HEK293T (cell line): ENCODE measurements at regions not wholly inside any gene's neighbourhood (a gene's known extent, or its start where the extent isn't known, plus 50 kb on each side); places are given as distances from the start of the nearest gene placed in this dataset.

Source experiments
- CTCF ChIA-PET: fragments of 350-600 bp; formaldehyde crosslinking; extraction: SDS; loops from one replicate; lab custom pipeline; 2021; ENCODE audit warnings: antibody characterized with exemption, inconsistent platforms; lab: Yijun Ruan, JAX
- POLR2A ChIA-PET: fragments of 350-600 bp; formaldehyde crosslinking; extraction: SDS; loops from one replicate; lab custom pipeline; 2020; ENCODE audit warnings: antibody characterized with exemption, inconsistent platforms; lab: Yijun Ruan, JAX
- DNase-seq: peaks from one replicate; pipeline ENCODE4 v3.0.0; 2012; ENCODE audit warnings: mixed read lengths; ENCODE audit errors: extremely low spot score
- ARNT ChIP-seq: fragments of 450-650 bp; IDR thresholded peaks from 2 replicates; pipeline ENCODE4 v1.6.1; 2017; ENCODE audit warnings: mild to moderate bottlenecking
- BHLHE40 ChIP-seq: fragments of 450-650 bp; IDR thresholded peaks from 2 replicates; pipeline ENCODE4 v1.6.1; 2016; ENCODE audit warnings: mild to moderate bottlenecking, moderate library complexity, borderline replicate concordance
- CTBP1 ChIP-seq: fragments of 450-650 bp; IDR thresholded peaks from 2 replicates; pipeline ENCODE4 v1.6.1; 2016; ENCODE audit warnings: borderline replicate concordance
- ELF4 ChIP-seq: fragments of 450-650 bp; IDR thresholded peaks from 2 replicates; pipeline ENCODE4 v1.6.1; 2017; ENCODE audit warnings: antibody characterized with exemption
- FOXA1 ChIP-seq: fragments of 450-650 bp; IDR thresholded peaks from 2 replicates; pipeline ENCODE4 v1.6.1; 2016; ENCODE audit warnings: mild to moderate bottlenecking
- FOXK2 ChIP-seq: fragments of 450-650 bp; IDR thresholded peaks from 2 replicates; pipeline ENCODE4 v1.6.1; 2016; ENCODE audit warnings: mild to moderate bottlenecking
- FOXM1 ChIP-seq: fragments of 450-650 bp; IDR thresholded peaks from 2 replicates; pipeline ENCODE4 v1.6.1; 2017; ENCODE audit warnings: mild to moderate bottlenecking, borderline replicate concordance
- HDGF ChIP-seq: fragments of 450-650 bp; IDR thresholded peaks from 2 replicates; pipeline ENCODE4 v1.6.1; 2017; ENCODE audit warnings: antibody characterized with exemption, borderline replicate concordance
- L3MBTL2 ChIP-seq: fragments of 450-650 bp; conservative IDR thresholded peaks from 2 replicates; pipeline ENCODE4 v1.6.1; 2016; ENCODE audit warnings: mild to moderate bottlenecking
- LEF1 ChIP-seq: fragments of 450-650 bp; IDR thresholded peaks from 2 replicates; pipeline ENCODE4 v1.6.1; 2017; ENCODE audit warnings: mild to moderate bottlenecking, borderline replicate concordance
- NFRKB ChIP-seq: fragments of 450-650 bp; IDR thresholded peaks from 2 replicates; pipeline ENCODE4 v1.6.1; 2016; ENCODE audit warnings: mild to moderate bottlenecking, moderate library complexity
- SP1 ChIP-seq: fragments of 450-650 bp; IDR thresholded peaks from 2 replicates; pipeline ENCODE4 v1.6.1; 2017
- SUZ12 ChIP-seq: fragments of 450-650 bp; IDR thresholded peaks from 2 replicates; pipeline ENCODE4 v1.6.1; 2016; ENCODE audit warnings: mild to moderate bottlenecking
- TARDBP ChIP-seq: fragments of 450-650 bp; IDR thresholded peaks from 2 replicates; pipeline ENCODE4 v1.6.1; 2016
- ZNF384 ChIP-seq: fragments of 450-650 bp; IDR thresholded peaks from 2 replicates; pipeline ENCODE4 v1.6.1; 2016
- TF ChIP-seq, protein P1 (sequence below): fragments of 450-650 bp; IDR thresholded peaks from 2 replicates; pipeline ENCODE4 v1.6.1; 2016

- CTCF ChIA-PET: no interaction called here
- POLR2A ChIA-PET: no interaction called here
- DNase-seq: no peak
- TF ChIP-seq CTBP1: no peak
- TF ChIP-seq BHLHE40: no peak
- no peak for TF ChIP-seq HDGF
- no peak for TF ChIP-seq FOXM1
- no peak for TF ChIP-seq ZNF384
These were observed 110.5 kb downstream of the CEBPB start for GRCh38 chr20:50301165-50301564.

- CTCF ChIA-PET: no interaction called here
- TF ChIP-seq BHLHE40: no peak
- TF ChIP-seq ZNF384: no peak
- TF ChIP-seq, protein P1, sequence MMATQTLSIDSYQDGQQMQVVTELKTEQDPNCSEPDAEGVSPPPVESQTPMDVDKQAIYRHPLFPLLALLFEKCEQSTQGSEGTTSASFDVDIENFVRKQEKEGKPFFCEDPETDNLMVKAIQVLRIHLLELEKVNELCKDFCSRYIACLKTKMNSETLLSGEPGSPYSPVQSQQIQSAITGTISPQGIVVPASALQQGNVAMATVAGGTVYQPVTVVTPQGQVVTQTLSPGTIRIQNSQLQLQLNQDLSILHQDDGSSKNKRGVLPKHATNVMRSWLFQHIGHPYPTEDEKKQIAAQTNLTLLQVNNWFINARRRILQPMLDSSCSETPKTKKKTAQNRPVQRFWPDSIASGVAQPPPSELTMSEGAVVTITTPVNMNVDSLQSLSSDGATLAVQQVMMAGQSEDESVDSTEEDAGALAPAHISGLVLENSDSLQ: no peak
- no peak for TF ChIP-seq CTBP1
- no peak for TF ChIP-seq NFRKB
- TF ChIP-seq FOXK2: no peak
- no peak for TF ChIP-seq FOXM1
- TF ChIP-seq L3MBTL2: no peak
- no peak for TF ChIP-seq LEF1
- TF ChIP-seq SP1: no peak
- TF ChIP-seq SUZ12: no peak
- TF ChIP-seq FOXA1: no peak
- TF ChIP-seq TARDBP: no peak
- TF ChIP-seq ARNT: no peak
- POLR2A ChIA-PET: no interaction called here
- no peak for DNase-seq
These were observed 111.1 kb downstream of the CEBPB start for GRCh38 chr20:50301712-50302111.

DNA sequence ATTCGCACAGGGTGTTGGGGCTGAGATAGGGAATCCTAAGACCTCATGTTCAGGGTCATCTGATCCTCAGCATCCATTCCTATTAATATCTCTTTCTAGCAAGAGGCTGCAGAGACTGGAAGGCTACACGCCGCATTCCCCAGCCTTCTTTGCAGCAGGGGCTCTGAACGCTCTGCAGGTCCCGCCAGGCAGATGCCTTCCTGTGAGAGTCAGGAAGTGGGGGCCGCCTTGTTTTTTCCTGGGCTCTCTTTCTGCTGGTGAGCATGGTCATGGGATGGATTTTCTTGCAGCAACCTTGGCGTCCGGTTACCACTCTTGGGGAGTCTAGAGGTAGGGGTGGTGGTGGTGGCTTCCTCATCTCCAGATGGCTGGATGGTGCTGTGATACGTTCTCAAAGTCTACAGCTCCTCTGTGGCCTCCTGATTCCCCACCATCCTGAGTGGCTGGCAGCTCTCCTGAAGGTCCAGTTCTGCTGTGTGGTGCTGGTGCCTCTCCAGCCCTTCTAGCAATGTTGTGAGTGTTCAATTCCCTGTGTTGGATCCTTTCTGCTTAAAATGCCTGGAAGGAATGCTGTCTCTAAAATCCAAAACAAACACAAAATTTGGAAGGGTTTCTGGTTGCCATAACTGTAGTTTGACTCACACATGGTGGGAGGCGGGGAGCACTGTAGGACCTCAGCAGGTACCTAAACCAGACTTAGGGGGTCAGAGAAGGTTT is 111.9 kb downstream of the CEBPB start:
- TF ChIP-seq ELF4: no peak
- no peak for TF ChIP-seq CTBP1
- TF ChIP-seq SP1: no peak
- TF ChIP-seq LEF1: no peak
- TF ChIP-seq, protein P1: no peak
- TF ChIP-seq FOXK2: no peak
- TF ChIP-seq BHLHE40: no peak
- TF ChIP-seq FOXA1: no peak
- TF ChIP-seq ARNT: no peak
- no peak for TF ChIP-seq FOXM1
- no peak for TF ChIP-seq SUZ12
- no peak for TF ChIP-seq ZNF384
- TF ChIP-seq L3MBTL2: no peak
- TF ChIP-seq TARDBP: no peak
- no peak for TF ChIP-seq NFRKB
- no peak for DNase-seq
- ChIA-PET CTCF (no interaction called here), POLR2A (no interaction called here)

DNA sequence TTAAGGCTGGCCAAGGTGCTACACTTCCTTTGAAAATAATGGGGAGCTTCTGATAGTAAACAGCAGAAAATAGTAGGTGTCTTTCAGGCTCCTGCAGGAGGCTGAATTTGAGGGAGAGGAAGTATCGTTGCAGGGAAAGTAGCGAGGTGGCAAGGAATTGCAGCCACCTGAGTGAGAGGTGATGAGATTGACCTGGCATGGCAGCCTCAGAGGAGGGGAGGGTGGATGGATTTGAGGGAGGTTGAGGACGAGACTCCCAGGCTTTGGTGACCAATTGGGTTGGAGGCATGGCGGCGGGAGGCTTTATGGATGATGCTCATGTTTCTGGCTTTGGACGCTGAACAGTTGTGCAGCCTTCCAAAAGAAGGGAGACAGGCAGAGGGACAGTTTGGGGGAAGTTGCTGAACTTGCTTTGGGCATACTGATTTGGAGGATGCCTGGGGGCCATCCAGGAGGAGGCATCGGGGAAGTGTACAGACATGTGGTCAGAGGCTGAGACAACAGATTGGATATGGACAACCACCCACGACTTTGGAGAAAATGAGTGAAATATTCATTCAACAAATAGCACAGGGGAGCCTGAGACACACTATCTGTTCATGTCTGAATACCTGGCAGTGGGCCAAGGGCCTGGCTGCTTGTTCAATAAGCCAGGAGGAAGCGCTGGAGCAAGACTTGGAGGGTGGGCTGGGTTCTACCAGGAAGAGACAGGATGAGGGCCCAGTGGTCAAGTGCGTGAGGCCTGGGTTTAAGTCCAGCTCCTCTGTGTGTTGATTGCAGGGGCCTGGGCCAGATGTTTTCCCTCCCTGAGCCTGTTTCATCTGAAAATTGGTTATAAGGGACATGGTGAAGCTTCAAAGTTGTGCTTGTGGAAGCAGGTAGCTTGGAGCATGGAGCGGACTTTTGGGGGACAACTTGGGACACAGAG is 113.2 kb downstream of the CEBPB start:
- POLR2A ChIA-PET: interaction anchor here (1.0 kb wide), 1 partner anchor 8 kb away, joined by 3 read pairs; no protein-coding TSS in a partner anchor
- no peak for DNase-seq
- TF ChIP-seq FOXA1 (no peak), FOXK2 (no peak), NFRKB (no peak), CTBP1 (no peak), HDGF (no peak), ZNF384 (no peak), L3MBTL2 (no peak), ELF4 (no peak), SP1 (no peak), LEF1 (no peak), SUZ12 (no peak), FOXM1 (no peak)
- TF ChIP-seq, protein P1: no peak
- CTCF ChIA-PET: no interaction called here

- ChIA-PET CTCF (interaction anchor here (0.6 kb wide), 1 partner anchor 582 kb away, joined by 3 read pairs; no protein-coding TSS in a partner anchor), POLR2A (interaction anchor here (1.0 kb wide), 1 partner anchor 8 kb away, joined by 3 read pairs; no protein-coding TSS in a partner anchor)
- no peak for DNase-seq
- no peak for TF ChIP-seq CTBP1
These were observed 113.8 kb downstream of the CEBPB start for GRCh38 chr20:50304501-50304856.
